CMK (cell line): ENCODE measurements at regions not wholly inside any gene's neighbourhood (a gene's known extent, or its start where the extent isn't known, plus 50 kb on each side); places are given as distances from the start of the nearest gene placed in this dataset.
"Not testable (repeated sequence)": the region's sequence is repeated elsewhere in the genome, so short reads cannot be mapped to it uniquely, and the experiment has no call there.

ENCODE experiments used
- DNase-seq: peaks from one replicate; pipeline ENCODE4 v3.0.0-alpha.2; 2010; ENCODE audit warnings: low read depth

- no peak for DNase-seq
Observed at GRCh38 chr5:92633875-92634487, 947.0 kb downstream of the NR2F1-AS1 start.

- no peak for DNase-seq
Observed at GRCh38 chr5:92633176-92633575, 947.8 kb downstream of the NR2F1-AS1 start.

- DNase-seq, result not testable (repeated sequence)
Observed at GRCh38 chr5:92631237-92631701, 949.8 kb downstream of the NR2F1-AS1 start.

GRCh38 chr5:92629574-92629973 is 951.4 kb downstream of the NR2F1-AS1 start:
- DNase-seq, result no peak

GRCh38 chr5:92629000-92629399 is 952.0 kb downstream of the NR2F1-AS1 start:
- no peak for DNase-seq

- no peak for DNase-seq
Observed at GRCh38 chr5:92627186-92627585, 953.8 kb downstream of the NR2F1-AS1 start.

GRCh38 chr5:92616085-92616484 is 964.9 kb downstream of the NR2F1-AS1 start:
- no peak for DNase-seq

- no peak for DNase-seq
Observed at GRCh38 chr5:92613546-92613945, 967.5 kb downstream of the NR2F1-AS1 start.

- not testable (repeated sequence) for DNase-seq
Observed at GRCh38 chr5:92610435-92610834, 970.6 kb downstream of the NR2F1-AS1 start.

GRCh38 chr5:92605591-92605990 is 975.4 kb downstream of the NR2F1-AS1 start:
- DNase-seq, result no peak

- no peak for DNase-seq
Observed at GRCh38 chr5:92599217-92599810, 981.7 kb downstream of the NR2F1-AS1 start.

- no peak for DNase-seq
Observed at GRCh38 chr5:92594031-92594430, 987.0 kb downstream of the NR2F1-AS1 start.

GRCh38 chr5:92588876-92589275 is 992.1 kb downstream of the NR2F1-AS1 start:
- DNase-seq, result no peak

GRCh38 chr5:92581690-92582089 is 999.3 kb downstream of the NR2F1-AS1 start:
- no peak for DNase-seq

- no peak for DNase-seq
Observed at GRCh38 chr5:92581249-92581648, 999.8 kb downstream of the NR2F1-AS1 start.

GRCh38 chr5:92580814-92581213 is 1000.2 kb downstream of the NR2F1-AS1 start:
- no peak for DNase-seq

GRCh38 chr5:92574023-92574422 is 1007.0 kb downstream of the NR2F1-AS1 start:
- no peak for DNase-seq

GRCh38 chr5:92568522-92568921 is 1012.5 kb downstream of the NR2F1-AS1 start:
- no peak for DNase-seq

- DNase-seq, result no peak
Observed at GRCh38 chr5:92567831-92568450, 1013.1 kb downstream of the NR2F1-AS1 start.

- no peak for DNase-seq
Observed at GRCh38 chr5:92566113-92566786, 1014.8 kb downstream of the NR2F1-AS1 start.

GRCh38 chr5:92565673-92566072 is 1015.3 kb downstream of the NR2F1-AS1 start:
- no peak for DNase-seq

- no peak for DNase-seq
Observed at GRCh38 chr5:92562065-92562464, 1019.0 kb downstream of the NR2F1-AS1 start.

GRCh38 chr5:92561411-92561959 is 1019.5 kb downstream of the NR2F1-AS1 start:
- DNase-seq, result no peak
